ENCODE measurements at regions not wholly inside any gene's neighbourhood (a gene's known extent, or its start where the extent isn't known, plus 50 kb on each side); places are given as distances from the start of the nearest gene placed in this dataset.

- TF ChIP-seq, protein P1, sequence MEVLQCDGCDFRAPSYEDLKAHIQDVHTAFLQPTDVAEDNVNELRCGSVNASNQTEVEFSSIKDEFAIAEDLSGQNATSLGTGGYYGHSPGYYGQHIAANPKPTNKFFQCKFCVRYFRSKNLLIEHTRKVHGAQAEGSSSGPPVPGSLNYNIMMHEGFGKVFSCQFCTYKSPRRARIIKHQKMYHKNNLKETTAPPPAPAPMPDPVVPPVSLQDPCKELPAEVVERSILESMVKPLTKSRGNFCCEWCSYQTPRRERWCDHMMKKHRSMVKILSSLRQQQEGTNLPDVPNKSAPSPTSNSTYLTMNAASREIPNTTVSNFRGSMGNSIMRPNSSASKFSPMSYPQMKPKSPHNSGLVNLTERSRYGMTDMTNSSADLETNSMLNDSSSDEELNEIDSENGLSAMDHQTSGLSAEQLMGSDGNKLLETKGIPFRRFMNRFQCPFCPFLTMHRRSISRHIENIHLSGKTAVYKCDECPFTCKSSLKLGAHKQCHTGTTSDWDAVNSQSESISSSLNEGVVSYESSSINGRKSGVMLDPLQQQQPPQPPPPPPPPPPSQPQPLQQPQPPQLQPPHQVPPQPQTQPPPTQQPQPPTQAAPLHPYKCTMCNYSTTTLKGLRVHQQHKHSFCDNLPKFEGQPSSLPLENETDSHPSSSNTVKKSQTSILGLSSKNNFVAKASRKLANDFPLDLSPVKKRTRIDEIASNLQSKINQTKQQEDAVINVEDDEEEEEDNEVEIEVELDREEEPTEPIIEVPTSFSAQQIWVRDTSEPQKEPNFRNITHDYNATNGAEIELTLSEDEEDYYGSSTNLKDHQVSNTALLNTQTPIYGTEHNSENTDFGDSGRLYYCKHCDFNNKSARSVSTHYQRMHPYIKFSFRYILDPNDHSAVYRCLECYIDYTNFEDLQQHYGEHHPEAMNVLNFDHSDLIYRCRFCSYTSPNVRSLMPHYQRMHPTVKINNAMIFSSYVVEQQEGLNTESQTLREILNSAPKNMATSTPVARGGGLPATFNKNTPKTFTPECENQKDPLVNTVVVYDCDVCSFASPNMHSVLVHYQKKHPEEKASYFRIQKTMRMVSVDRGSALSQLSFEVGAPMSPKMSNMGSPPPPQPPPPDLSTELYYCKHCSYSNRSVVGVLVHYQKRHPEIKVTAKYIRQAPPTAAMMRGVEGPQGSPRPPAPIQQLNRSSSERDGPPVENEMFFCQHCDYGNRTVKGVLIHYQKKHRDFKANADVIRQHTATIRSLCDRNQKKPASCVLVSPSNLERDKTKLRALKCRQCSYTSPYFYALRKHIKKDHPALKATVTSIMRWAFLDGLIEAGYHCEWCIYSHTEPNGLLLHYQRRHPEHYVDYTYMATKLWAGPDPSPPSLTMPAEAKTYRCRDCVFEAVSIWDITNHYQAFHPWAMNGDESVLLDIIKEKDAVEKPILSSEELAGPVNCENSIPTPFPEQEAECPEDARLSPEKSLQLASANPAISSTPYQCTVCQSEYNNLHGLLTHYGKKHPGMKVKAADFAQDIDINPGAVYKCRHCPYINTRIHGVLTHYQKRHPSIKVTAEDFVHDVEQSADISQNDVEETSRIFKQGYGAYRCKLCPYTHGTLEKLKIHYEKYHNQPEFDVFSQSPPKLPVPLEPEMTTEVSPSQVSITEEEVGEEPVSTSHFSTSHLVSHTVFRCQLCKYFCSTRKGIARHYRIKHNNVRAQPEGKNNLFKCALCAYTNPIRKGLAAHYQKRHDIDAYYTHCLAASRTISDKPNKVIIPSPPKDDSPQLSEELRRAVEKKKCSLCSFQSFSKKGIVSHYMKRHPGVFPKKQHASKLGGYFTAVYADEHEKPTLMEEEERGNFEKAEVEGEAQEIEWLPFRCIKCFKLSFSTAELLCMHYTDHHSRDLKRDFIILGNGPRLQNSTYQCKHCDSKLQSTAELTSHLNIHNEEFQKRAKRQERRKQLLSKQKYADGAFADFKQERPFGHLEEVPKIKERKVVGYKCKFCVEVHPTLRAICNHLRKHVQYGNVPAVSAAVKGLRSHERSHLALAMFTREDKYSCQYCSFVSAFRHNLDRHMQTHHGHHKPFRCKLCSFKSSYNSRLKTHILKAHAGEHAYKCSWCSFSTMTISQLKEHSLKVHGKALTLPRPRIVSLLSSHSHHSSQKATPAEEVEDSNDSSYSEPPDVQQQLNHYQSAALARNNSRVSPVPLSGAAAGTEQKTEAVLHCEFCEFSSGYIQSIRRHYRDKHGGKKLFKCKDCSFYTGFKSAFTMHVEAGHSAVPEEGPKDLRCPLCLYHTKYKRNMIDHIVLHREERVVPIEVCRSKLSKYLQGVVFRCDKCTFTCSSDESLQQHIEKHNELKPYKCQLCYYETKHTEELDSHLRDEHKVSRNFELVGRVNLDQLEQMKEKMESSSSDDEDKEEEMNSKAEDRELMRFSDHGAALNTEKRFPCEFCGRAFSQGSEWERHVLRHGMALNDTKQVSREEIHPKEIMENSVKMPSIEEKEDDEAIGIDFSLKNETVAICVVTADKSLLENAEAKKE (CRISPR knock-in tag; IDR thresholded peaks at IDR 0.05), result no peak
- TF ChIP-seq POLR2AphosphoS5 (IDR thresholded peaks at IDR 0.05; ENCODE audit: low read depth) (no peak), NANOG (IDR thresholded peaks at IDR 0.05; ENCODE audit: borderline replicate concordance) (no peak), ETS1 (IDR thresholded peaks at IDR 0.05) (no peak)
These were observed 94.2 kb downstream of the PLXNA1 start (continued) for GRCh38 chr3:127077068-127077467.

DNA sequence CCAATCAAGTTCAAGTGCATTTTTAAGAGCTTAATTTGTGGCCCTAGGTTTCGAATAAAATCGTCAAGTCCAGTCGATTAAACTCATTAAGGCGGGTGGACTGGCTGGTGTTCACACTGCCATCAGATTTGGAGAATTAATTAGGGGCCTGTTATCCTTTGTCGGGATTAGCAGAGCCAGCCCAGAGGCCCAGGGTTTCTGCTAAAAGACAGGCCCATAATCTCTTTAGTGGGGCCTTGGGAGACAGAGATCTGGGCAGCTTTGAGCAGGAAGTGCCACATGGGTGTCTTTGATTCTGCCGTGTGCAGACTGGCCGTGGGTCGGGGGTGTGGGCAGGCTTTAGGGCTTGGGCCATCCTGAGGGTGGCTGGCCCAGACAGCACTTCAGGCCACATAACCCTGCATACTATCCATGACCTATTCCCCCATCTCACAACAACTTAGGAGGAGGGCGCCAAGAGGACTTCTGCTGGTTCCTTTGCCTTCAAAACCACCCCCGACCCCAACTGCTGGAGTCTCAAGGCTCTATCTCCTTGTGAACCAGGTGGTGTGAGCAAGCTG lies 94.7 kb downstream of the PLXNA1 start:
- Histone ChIP-seq H3K36me3 (ENCODE audit: insufficient read depth) (no peaks in the 10 kb centered on the region), H4K20me1 (replicated peaks; ENCODE audit: insufficient read depth) (no peaks in the 10 kb centered on the region), H3K4me1 (ENCODE audit: insufficient read depth) (no peaks in the 10 kb centered on the region), H3K27me3 (ENCODE audit: insufficient read depth) (no peaks in the 10 kb centered on the region), H2AFZ (no peak overlapping the region), H3K4me2 (no peak overlapping the region), H3F3A (replicated peaks; ENCODE audit: low read depth) (no peaks in the 10 kb centered on the region), H3K27ac (ENCODE audit: low read depth) (no peak overlapping the region), H3K4me3 (no peak overlapping the region), H3K79me2 (replicated peaks; ENCODE audit: insufficient read depth) (no peaks in the 10 kb centered on the region), H3K9me2 (ENCODE audit: insufficient read depth) (no peaks in the 10 kb centered on the region)
- H3K4me1 Mint-ChIP-seq, result no peaks in the 10 kb centered on the region; the same call in 1 of the 3 replicates
- no peaks in the 10 kb centered on the region for H3K36me3 Mint-ChIP-seq (ENCODE audit: low read depth)
- DNase-seq (ENCODE audit: low spot score) (no peak), ATAC-seq (no peak)
- no peak for TF ChIP-seq CREB1 (CRISPR knock-in tag; IDR thresholded peaks at IDR 0.05; ENCODE audit: low read depth)
- no peak for TF ChIP-seq EZH2phosphoT487 (IDR thresholded peaks at IDR 0.05; ENCODE audit: unreplicated experiment)
- peaks cover 10% of the 10 kb centered on the region; the same call in 2 of the 3 replicates for H3K9me3 Mint-ChIP-seq
- no peak overlapping the region for H3K27ac Mint-ChIP-seq
- peaks cover 4% of the 10 kb centered on the region for H3K27me3 Mint-ChIP-seq (ENCODE audit: insufficient read depth, low read depth, poor library complexity)
- H3K4me3 Mint-ChIP-seq, result no peak overlapping the region

Measured in GM23338 (cell line).